Duodenal mucosa (tissue), 2 donors: ENCODE measurements at regions not wholly inside any gene's neighbourhood (a gene's known extent, or its start where the extent isn't known, plus 50 kb on each side); places are given as distances from the start of the nearest gene placed in this dataset.
"Not testable (repeated sequence)": the region's sequence is repeated elsewhere in the genome, so short reads cannot be mapped to it uniquely, and the experiment has no call there.

ENCODE experiments used
- H3K27ac ChIP-seq: one replicate; pipeline ENCODE4 v1.7.0; 2013; ENCODE audit warnings: low read depth, low read length
- H3K27me3 ChIP-seq, 2 donors: one replicate each; pipeline ENCODE4 v1.7.0; 2013; ENCODE audit warnings: low read length in 2 of 2, control low read depth in 1 of 2; ENCODE audit not compliant: insufficient read depth in 2 of 2, control insufficient read depth in 1 of 2
- H3K36me3 ChIP-seq, 2 donors: one replicate each; pipeline ENCODE4 v1.7.0; 2013; ENCODE audit warnings: low read length in 2 of 2, control low read depth in 1 of 2; ENCODE audit not compliant: insufficient read depth in 2 of 2, control insufficient read depth in 1 of 2
- H3K4me1 ChIP-seq, 2 donors: one replicate each; pipeline ENCODE4 v1.7.0; 2013; ENCODE audit warnings: low read length in 2 of 2, control low read depth in 1 of 2; ENCODE audit not compliant: insufficient read depth in 2 of 2, control insufficient read depth in 1 of 2
- H3K4me3 ChIP-seq, 2 donors: one replicate each; pipeline ENCODE4 v1.7.0; 2013; ENCODE audit warnings: low read length in 2 of 2, low read depth in 1 of 2
- H3K9ac ChIP-seq, 2 donors: one replicate each; pipeline ENCODE4 v1.7.0; 2013; ENCODE audit warnings: low read length in 2 of 2, low read depth in 1 of 2
- H3K9me3 ChIP-seq, 2 donors: one replicate each; pipeline ENCODE4 v1.7.0; 2013; ENCODE audit warnings: low read length in 2 of 2, control low read depth in 1 of 2; ENCODE audit not compliant: control insufficient read depth in 1 of 2

DNA sequence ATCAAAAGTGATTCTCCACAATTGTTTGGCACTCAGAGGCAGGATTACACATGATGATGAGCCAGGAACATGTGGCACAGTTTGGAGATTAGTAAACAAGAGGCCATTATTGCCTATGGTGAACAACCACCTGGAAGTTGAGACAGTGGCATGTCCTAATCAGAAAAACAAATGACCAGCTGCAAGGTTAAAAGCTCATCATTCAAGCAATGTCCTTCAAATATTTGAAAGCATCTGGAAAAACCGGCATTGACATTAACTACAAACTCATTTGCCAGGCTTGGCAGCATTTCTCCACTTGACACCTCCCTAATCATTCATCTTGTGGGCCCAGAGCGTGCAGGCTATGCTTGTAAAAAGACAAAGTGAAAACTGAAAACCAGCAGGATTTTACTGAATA lies 80.6 kb upstream of the MEGF10 start:
- Histone ChIP-seq H3K4me3 (no peak overlapping the region), H3K36me3 (no peaks in the 10 kb centered on the region), H3K27me3 (no peaks in the 10 kb centered on the region), H3K9ac (no peak overlapping the region), H3K9me3 (no peaks in the 10 kb centered on the region), H3K4me1 (no peaks in the 10 kb centered on the region), H3K27ac (no peak overlapping the region)

DNA sequence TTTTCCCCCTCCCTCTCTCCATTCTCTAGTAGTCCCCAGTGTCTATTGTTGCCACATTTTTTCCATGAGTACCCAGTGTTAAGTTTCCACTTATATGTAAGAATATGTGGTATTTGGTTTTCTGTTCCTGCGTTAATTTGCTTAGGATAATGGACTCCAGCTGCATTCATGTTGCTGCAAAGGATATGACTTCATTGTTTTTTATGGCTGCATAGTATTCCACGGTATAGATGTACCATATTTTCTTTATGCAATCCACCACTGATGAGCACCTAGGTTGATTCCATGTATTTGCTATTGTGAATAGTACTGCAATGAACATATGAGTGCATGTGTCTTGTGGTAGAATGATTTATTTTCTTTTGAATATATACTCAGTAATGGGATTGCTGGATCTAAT lies 77.4 kb upstream of the MEGF10 start:
- no peaks in the 10 kb centered on the region for H3K27me3 ChIP-seq
- H3K9ac ChIP-seq: no peak overlapping the region
- H3K27ac ChIP-seq: no peak overlapping the region
- no peaks in the 10 kb centered on the region for H3K9me3 ChIP-seq
- no peaks in the 10 kb centered on the region for H3K4me1 ChIP-seq
- no peaks in the 10 kb centered on the region for H3K36me3 ChIP-seq
- H3K4me3 ChIP-seq: no peak overlapping the region

DNA sequence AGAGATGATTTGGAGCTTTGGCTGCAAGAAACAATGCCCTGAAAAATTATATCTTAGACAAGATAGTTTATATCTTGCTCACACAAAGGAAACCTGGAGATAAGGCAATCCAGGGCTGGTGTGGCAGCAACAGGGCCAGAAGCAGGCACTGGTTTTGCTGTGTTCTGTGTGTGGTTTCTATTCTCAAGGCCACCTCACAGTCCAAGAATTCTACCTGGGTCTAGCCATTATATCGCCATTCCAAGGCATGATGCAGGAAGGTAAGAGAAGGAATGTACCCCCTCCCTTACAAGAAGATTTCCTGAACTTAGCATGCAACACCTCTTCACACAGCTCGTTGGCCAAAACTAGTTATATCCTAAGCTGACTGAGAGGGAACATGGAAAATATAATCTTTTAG lies 74.5 kb upstream of the MEGF10 start:
- no peaks in the 10 kb centered on the region for H3K4me1 ChIP-seq
- H3K9me3 ChIP-seq: no peaks in the 10 kb centered on the region
- no peak overlapping the region for H3K4me3 ChIP-seq

DNA sequence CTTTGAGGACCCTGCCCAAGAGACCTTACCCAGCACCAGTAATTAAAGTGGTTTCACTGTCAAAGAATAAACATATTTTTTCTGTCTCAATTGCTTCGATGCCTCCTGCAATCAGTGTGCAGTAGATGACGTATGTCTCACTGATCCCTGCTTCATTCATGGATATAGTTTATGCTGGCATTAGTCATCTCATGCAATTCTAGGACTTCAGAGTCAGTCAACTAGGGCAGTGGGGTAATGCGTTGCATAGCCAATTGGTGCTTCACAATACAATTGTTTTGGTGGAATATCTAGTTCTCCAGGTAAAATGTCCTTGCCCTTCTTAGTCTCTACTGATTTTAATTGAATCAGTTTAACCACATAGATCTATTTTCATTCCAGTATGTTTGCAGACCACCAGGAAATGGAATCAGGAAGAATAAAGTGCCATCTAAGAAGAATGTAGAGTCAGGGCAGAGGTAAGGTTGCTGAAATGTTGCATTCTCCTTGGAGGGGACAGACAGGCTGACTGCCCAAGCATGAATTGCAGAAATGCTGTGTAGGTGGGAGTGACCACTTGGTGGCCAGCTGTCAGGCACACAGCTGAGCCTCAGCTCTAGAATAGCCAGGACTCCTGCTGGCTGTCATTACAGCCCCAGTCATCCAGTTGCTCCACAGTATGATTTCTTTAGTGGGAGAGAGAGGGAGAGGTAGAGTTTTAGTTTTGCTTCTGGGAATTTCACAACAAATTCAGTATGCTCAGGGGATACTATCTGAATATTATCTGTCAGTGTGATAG lies 73.5 kb upstream of the MEGF10 start:
- Histone ChIP-seq H3K4me1 (no peaks in the 10 kb centered on the region), H3K4me3 (no peak overlapping the region), H3K9ac (no peak overlapping the region), H3K36me3 (no peaks in the 10 kb centered on the region), H3K9me3 (no peaks in the 10 kb centered on the region), H3K27ac (no peak overlapping the region), H3K27me3 (no peaks in the 10 kb centered on the region)

More for the DNA sequence above, 74.5 kb upstream of the MEGF10 start:
- Histone ChIP-seq H3K9ac (no peak overlapping the region), H3K27me3 (no peaks in the 10 kb centered on the region), H3K27ac (no peak overlapping the region), H3K36me3 (no peaks in the 10 kb centered on the region)

DNA sequence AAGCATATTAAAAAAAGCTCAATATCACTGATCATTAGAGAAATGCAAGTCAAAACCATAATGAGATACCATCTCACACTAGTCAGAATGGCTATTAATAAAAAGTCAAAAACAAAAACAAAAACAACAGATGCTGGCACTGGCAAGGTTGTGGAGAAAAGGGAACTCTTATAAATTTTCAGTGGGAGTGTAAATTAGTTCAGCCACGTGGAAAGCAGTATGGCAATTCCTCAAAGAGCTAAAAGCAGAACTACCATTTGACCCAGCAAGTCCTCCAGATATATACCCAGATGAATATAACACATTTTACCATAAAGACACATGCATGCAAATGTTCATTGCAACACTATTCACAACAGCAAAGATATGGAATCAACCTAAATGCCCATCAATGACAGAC lies 68.7 kb upstream of the MEGF10 start:
- H3K27ac ChIP-seq, H3K27me3 ChIP-seq, H3K36me3 ChIP-seq, H3K9me3 ChIP-seq, H3K4me1 ChIP-seq, H3K4me3 ChIP-seq, H3K9ac ChIP-seq: not testable (repeated sequence)

DNA sequence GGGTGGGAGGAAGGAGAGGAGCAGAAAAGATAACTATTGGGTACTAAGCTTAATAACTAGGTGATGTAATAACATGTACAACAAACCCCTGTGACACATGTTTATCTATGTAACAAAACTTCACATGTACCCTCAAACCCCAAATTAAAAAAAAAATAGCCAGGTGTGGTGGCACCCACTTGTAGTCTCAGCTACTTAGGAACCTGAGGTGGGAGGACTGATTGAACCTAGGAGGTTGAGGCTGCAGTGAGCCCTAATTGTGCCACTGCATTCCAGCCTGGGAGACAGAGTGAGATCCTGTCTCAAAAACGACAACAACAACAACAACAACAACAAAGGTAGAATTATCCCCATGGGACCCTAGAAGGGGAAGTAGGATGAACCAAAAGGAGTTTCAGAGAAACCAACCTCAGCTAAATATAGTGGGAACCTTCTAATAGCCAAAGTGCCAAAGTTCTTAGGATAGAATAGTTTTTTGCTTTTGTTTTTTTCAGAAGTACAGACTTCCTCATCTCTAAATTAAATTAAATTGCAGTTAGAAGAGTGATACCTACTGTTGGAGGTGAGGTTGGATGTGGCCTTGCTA lies 67.9 kb upstream of the MEGF10 start:
- H3K36me3 ChIP-seq, H3K27me3 ChIP-seq, H3K9ac ChIP-seq, H3K27ac ChIP-seq, H3K9me3 ChIP-seq, H3K4me3 ChIP-seq, H3K4me1 ChIP-seq: not testable (repeated sequence)

DNA sequence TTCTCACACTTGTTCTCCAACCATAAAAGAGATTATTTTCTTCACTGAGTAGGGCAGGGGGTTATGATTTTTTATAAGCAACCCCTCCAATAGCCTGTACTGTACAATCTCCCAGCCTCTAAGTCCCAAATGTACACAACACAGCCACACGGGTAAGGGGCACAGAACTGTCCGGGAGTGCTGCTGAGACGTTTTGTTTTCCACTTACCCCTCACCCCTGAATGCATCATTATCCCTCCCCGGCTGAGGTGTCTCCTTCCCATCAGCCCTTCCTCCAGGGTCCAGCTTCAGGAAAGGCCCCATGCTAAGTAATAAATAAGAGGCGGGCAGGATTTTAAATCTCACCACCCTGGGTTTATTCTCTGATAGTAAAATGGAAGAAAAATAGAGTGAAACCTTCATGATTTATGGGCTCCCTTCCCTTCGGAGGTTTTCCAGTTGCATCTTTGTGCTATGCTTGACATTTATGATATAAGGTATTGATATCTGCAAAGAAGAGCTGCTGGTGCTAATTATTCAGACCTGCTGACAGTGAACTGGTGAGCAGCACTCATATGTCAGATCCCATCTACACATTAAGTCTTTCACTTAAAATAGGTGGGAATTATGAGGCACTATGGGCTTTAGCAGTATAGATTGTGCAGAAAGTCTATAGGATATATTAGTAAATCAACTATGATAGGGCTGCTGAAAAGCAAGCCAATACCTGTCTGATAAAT lies 67.2 kb upstream of the MEGF10 start:
- Histone ChIP-seq H3K9ac (no peak overlapping the region), H3K27ac (no peak overlapping the region), H3K4me1 (no peaks in the 10 kb centered on the region), H3K9me3 (no peaks in the 10 kb centered on the region), H3K4me3 (no peak overlapping the region), H3K27me3 (no peaks in the 10 kb centered on the region), H3K36me3 (no peaks in the 10 kb centered on the region)

DNA sequence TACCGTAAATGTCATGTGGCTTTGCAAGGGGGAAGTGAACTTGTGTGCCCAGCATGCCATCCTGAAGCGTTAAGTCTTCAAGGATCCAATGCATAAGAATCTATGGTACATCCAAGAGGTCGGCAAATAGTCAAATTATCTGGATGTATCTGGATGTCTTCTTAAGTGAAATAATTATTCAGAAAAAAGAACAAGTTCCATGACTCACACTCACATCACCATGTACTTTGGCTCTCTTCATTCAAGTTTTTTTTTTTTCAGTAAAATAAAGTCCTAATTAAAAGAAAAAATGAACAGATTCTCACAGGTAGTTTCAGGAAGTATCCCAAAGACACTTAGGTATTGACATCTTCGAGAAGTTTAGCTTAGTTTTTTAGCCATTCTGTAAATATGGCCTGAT lies 62.7 kb upstream of the MEGF10 start:
- H3K27me3 ChIP-seq: no peaks in the 10 kb centered on the region
- H3K27ac ChIP-seq: no peak overlapping the region
- H3K9me3 ChIP-seq: no peaks in the 10 kb centered on the region
- peaks cover 3% of the 10 kb centered on the region in 2 donors for H3K4me1 ChIP-seq
- H3K36me3 ChIP-seq: no peaks in the 10 kb centered on the region
- H3K9ac ChIP-seq: no peak overlapping the region
- H3K4me3 ChIP-seq: no peak overlapping the region

DNA sequence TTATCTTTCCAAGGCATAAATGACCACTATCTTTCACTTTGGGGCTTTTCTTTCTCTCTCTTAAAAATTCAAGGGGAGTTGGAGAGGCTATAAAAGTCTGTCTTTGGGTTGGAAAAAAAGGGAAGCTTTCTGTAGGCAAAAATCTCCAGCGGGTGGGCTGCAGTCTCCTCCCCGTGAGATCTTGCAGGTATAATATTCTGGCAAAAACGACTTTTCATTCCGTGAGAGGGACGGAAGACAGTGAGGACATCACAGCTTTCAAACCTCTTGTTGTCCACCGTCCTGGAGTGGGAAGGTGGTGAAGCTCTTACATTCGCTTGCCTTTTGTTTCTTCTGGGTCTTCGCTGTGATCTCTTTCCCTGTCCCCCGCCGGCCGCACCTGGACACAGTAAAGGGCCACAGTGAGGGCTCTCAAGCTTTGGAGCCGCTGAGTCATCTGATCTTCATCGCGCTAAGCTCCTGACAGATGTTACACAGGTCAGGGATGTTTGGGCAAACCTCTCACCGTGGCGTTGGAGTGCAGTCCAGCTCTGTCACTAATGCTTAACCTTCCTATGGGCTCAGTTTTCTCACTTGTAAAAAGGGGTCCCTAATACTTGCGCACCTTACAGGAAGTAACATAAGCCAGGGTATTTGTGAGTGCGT lies 61.9 kb upstream of the MEGF10 start:
- H3K27me3 ChIP-seq: no peaks in the 10 kb centered on the region
- peak overlapping the region; percentile 66 to 86 for H3K4me3 ChIP-seq
- peaks cover 3% of the 10 kb centered on the region in 2 donors for H3K4me1 ChIP-seq
- H3K27ac ChIP-seq: no peak overlapping the region
- no peaks in the 10 kb centered on the region for H3K36me3 ChIP-seq
- H3K9ac ChIP-seq: peak overlapping the region; percentile 53 to 57
- H3K9me3 ChIP-seq: no peaks in the 10 kb centered on the region
